ENCODE measurements at regions not wholly inside any gene's neighbourhood (a gene's known extent, or its start where the extent isn't known, plus 50 kb on each side); places are given as distances from the start of the nearest gene placed in this dataset.

DNA sequence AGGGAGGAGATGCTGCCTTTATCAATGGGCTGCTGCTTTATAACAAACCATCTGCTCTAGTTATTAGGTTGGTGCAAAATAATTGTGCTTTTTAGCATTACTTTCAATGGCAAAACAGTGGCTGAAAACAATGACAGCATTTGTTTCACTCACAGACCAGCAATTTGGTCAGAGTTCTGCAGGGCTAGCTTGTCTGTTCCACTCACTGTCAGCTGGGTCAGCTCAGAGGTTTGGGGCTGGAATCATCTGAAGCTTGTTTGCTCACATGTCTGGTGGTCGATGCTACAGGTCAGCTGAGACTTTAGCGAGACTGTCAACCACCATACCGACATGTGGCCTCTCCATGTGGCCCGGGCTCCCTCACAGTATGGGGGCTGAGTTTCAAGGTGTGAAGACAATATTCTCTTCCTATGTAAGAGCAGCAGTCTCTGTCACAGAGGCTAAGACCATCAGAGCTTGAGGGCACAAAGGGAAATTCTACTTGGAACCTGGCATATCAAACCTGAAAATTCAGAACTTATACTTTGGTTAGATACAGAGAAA is 81.3 kb upstream of the LIMCH1 start:
- Histone ChIP-seq H3K4me3 (no peak overlapping the region), H3K27ac (no peak overlapping the region), H3K4me1 (peaks cover 51 to 52% of the 10 kb centered on the region in 2 donors), H3K27me3 (no peaks in the 10 kb centered on the region), H3K9me3 (no peaks in the 10 kb centered on the region), H3K36me3 (no peaks in the 10 kb centered on the region)
- in situ Hi-C loops (cut with MboI; ENCODE audit: low sequenced_read_pairs in 4 of 4) = no loop called here
- ATAC-seq = no peak
- intact Hi-C loops (cut with DNase I; ENCODE audit: low total_unique reads) = no loop called here
- no peak for DNase-seq
- TF ChIP-seq POLR2A (IDR thresholded peaks at IDR 0.05) = no peak
- TF ChIP-seq CTCF (IDR thresholded peaks at IDR 0.05 in 4 of 5, conservative IDR thresholded peaks at IDR 0.05 in 1 of 5) = no peak

- intact Hi-C loops (cut with DNase I; ENCODE audit: low total_unique reads) (no loop called here), in situ Hi-C loops (cut with MboI; ENCODE audit: low sequenced_read_pairs in 4 of 4) (no loop called here)
- Histone ChIP-seq H3K27ac (peak overlapping the region in 1 of 4 donors; percentile 23), H3K36me3 (no peaks in the 10 kb centered on the region), H3K27me3 (no peaks in the 10 kb centered on the region), H3K9me3 (no peaks in the 10 kb centered on the region), H3K4me3 (no peak overlapping the region), H3K4me1 (peaks cover 48 to 57% of the 10 kb centered on the region in 2 donors)
- ATAC-seq = no peak
- TF ChIP-seq CTCF (IDR thresholded peaks at IDR 0.05 in 4 of 5, conservative IDR thresholded peaks at IDR 0.05 in 1 of 5) = no peak
- DNase-seq = no peak
Observed at GRCh38 chr4:41458689-41459088, 79.3 kb upstream of the LIMCH1 start.

GRCh38 chr4:41460641-41461040 is 77.3 kb upstream of the LIMCH1 start:
- Histone ChIP-seq H3K27me3 (no peaks in the 10 kb centered on the region), H3K9me3 (no peaks in the 10 kb centered on the region), H3K4me1 (peaks cover 41 to 51% of the 10 kb centered on the region in 2 donors), H3K4me3 (no peak overlapping the region), H3K36me3 (no peaks in the 10 kb centered on the region), H3K27ac (no peak overlapping the region)
- no peak for DNase-seq
- intact Hi-C loops (cut with DNase I; ENCODE audit: low total_unique reads) (no loop called here), in situ Hi-C loops (cut with MboI; ENCODE audit: low sequenced_read_pairs in 4 of 4) (no loop called here)
- no peak for TF ChIP-seq CTCF (IDR thresholded peaks at IDR 0.05 in 4 of 5, conservative IDR thresholded peaks at IDR 0.05 in 1 of 5)
- ATAC-seq = no peak

GRCh38 chr4:41461780-41462307 is 76.1 kb upstream of the LIMCH1 start:
- in situ Hi-C loops (cut with MboI; ENCODE audit: low sequenced_read_pairs in 4 of 4) (no loop called here), intact Hi-C loops (cut with DNase I; ENCODE audit: low total_unique reads) (no loop called here)
- TF ChIP-seq POLR2A (IDR thresholded peaks at IDR 0.05) (no peak), CTCF (IDR thresholded peaks at IDR 0.05 in 4 of 5, conservative IDR thresholded peaks at IDR 0.05 in 1 of 5) (no peak)
- Histone ChIP-seq H3K27me3 (no peaks in the 10 kb centered on the region), H3K9me3 (no peaks in the 10 kb centered on the region), H3K36me3 (no peaks in the 10 kb centered on the region), H3K4me3 (no peak overlapping the region), H3K27ac (no peak overlapping the region), H3K4me1 (peaks cover 29 to 44% of the 10 kb centered on the region in 2 donors)
- ATAC-seq (no peak), DNase-seq (no peak)

Data from gastrocnemius medialis (tissue), 4 donors.